ENCODE measurements at regions not wholly inside any gene's neighbourhood (a gene's known extent, or its start where the extent isn't known, plus 50 kb on each side); places are given as distances from the start of the nearest gene placed in this dataset.

- TF ChIP-seq POLR2A (IDR thresholded peaks at IDR 0.05), result no peak
- TF ChIP-seq, protein P1, sequence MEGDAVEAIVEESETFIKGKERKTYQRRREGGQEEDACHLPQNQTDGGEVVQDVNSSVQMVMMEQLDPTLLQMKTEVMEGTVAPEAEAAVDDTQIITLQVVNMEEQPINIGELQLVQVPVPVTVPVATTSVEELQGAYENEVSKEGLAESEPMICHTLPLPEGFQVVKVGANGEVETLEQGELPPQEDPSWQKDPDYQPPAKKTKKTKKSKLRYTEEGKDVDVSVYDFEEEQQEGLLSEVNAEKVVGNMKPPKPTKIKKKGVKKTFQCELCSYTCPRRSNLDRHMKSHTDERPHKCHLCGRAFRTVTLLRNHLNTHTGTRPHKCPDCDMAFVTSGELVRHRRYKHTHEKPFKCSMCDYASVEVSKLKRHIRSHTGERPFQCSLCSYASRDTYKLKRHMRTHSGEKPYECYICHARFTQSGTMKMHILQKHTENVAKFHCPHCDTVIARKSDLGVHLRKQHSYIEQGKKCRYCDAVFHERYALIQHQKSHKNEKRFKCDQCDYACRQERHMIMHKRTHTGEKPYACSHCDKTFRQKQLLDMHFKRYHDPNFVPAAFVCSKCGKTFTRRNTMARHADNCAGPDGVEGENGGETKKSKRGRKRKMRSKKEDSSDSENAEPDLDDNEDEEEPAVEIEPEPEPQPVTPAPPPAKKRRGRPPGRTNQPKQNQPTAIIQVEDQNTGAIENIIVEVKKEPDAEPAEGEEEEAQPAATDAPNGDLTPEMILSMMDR (IDR thresholded peaks at IDR 0.05), result no peak
Observed at GRCh38 chr10:16386855-16387254, 50.0 kb upstream of the PTER start.

Data from ovary (tissue), 3 donors.